Upper lobe of left lung (tissue), 6 donors: ENCODE measurements at regions not wholly inside any gene's neighbourhood (a gene's known extent, or its start where the extent isn't known, plus 50 kb on each side); places are given as distances from the start of the nearest gene placed in this dataset.

Experiments
- ATAC-seq, 2 donors: fragments of 200-7000 bp; cut with Tn5 transposase; one replicate each; pipeline ENCODE4 v1.9.1; 2022; ENCODE audit warnings: mild to moderate bottlenecking in 2 of 2, moderate library complexity in 2 of 2; ENCODE audit not compliant: low FRiP score in 2 of 2
- DNase-seq, 2 donors: peaks; one replicate each; pipeline ENCODE4 v3.0.0-alpha.2; 2019 to 2020
- H3K27ac ChIP-seq, 4 donors: fragments of 200-600 bp; sonication (generic); one replicate each; pipeline ENCODE4 v1.5.1; 2016 to 2019
- H3K27me3 ChIP-seq, 4 donors: fragments of 200-600 bp; sonication (generic); one replicate each; pipeline ENCODE4 v1.5.1; 2017 to 2019
- H3K36me3 ChIP-seq, 4 donors: fragments of 200-600 bp; sonication (generic); one replicate each; pipeline ENCODE4 v1.5.1; 2016 to 2019
- H3K4me1 ChIP-seq, 4 donors: fragments of 200-600 bp; sonication (generic); one replicate each; pipeline ENCODE4 v1.5.1; 2018 to 2019
- H3K4me3 ChIP-seq, 4 donors: fragments of 200-600 bp; sonication (generic); one replicate each; pipeline ENCODE4 v1.5.1; 2017 to 2019; ENCODE audit warnings: mild to moderate bottlenecking in 2 of 4, moderate library complexity in 1 of 4
- H3K9me3 ChIP-seq, 4 donors: fragments of 200-600 bp; sonication (generic); one replicate each; pipeline ENCODE4 v1.5.1; 2018 to 2019
- CTCF ChIP-seq, 6 experiments: fragments of 450-650 bp in 4 of 6; fragments of 200-600 bp in 2 of 6; sonication (generic) in 2 of 6; IDR thresholded peaks; one replicate each; pipeline ENCODE4 v1.5.1; 2016 to 2019; ENCODE audit warnings: antibody characterized with exemption in 6 of 6
- EP300 ChIP-seq, 4 donors: sonication (generic); formaldehyde crosslinking; IDR thresholded peaks; one replicate each; pipeline ENCODE4 v1.5.1; 2017; ENCODE audit warnings: antibody characterized with exemption in 4 of 4, control low read depth in 2 of 4
- POLR2A ChIP-seq, 4 donors: fragments of 450-650 bp; IDR thresholded peaks; one replicate each; pipeline ENCODE4 v1.5.1; 2016 to 2017; ENCODE audit warnings: antibody characterized with exemption in 4 of 4, mild to moderate bottlenecking in 2 of 4
- POLR2AphosphoS5 ChIP-seq, 2 donors: sonication (generic); formaldehyde crosslinking; IDR thresholded peaks; one replicate each; pipeline ENCODE4 v1.5.1; 2017; ENCODE audit warnings: antibody characterized with exemption in 2 of 2
- WGBS, 2 donors: methylation state at CpG; one replicate each; pipeline ENCODE4 v1.1.5; 2017 to 2018; 5-methylcytosine and 5-hydroxymethylcytosine counted together
- donor health status: DM: no; HTN: no; CAD: no; lungs with moderate emphysema.
- donor health status: DM: no; HTN: yes; CAD: no; lungs with severe emphysema.

- no peaks in the 10 kb centered on the region for H3K9me3 ChIP-seq
- no peak overlapping the region for H3K27ac ChIP-seq
- TF ChIP-seq POLR2AphosphoS5 (IDR thresholded peaks at IDR 0.05) (no peak), EP300 (IDR thresholded peaks at IDR 0.05) (no peak), CTCF (IDR thresholded peaks at IDR 0.05) (no peak), POLR2A (IDR thresholded peaks at IDR 0.05) (no peak)
- 70 to 75% methylated on average over 5 of the region's 5 CpGs for WGBS, 2 donors
- H3K4me1 ChIP-seq, result no peaks in the 10 kb centered on the region
- H3K27me3 ChIP-seq, result no peaks in the 10 kb centered on the region
- no peaks in the 10 kb centered on the region for H3K36me3 ChIP-seq
- ATAC-seq (peak in 1 of 2 donors; percentile 70), DNase-seq (no peak)
- H3K4me3 ChIP-seq, result no peak overlapping the region
Measured at GRCh38 chr15:81852411-81853149, 193.2 kb downstream of the MEX3B start.

DNA sequence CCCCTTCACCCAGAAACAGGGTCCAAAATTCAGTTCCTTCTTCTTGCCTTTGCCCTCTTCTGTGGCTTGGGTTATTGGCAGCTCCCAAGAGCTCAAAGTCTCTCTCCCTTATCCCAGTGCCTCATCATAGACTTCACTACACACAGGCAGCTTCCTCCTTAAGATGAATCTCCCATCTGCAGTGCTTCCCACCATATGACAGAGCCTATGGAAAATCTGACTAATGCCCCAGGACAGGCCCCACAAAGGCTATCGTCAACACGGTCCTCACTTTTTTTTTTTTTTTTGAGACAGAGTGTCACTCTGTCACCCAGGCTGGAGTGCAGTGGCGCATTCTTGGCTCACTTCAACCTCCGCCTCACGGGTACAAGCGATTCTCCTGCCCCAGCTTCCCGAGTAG, 194.1 kb downstream of the MEX3B start:
- no peak overlapping the region for H3K27ac ChIP-seq
- no peak for TF ChIP-seq EP300 (IDR thresholded peaks at IDR 0.05)
- no peak for TF ChIP-seq POLR2AphosphoS5 (IDR thresholded peaks at IDR 0.05)
- no peak for TF ChIP-seq POLR2A (IDR thresholded peaks at IDR 0.05)
- TF ChIP-seq CTCF (IDR thresholded peaks at IDR 0.05), result no peak
- H3K27me3 ChIP-seq, result no peaks in the 10 kb centered on the region
- no peak overlapping the region for H3K4me3 ChIP-seq
- ATAC-seq, result no peak
- DNase-seq, result no peak
- no peaks in the 10 kb centered on the region for H3K4me1 ChIP-seq
- no peaks in the 10 kb centered on the region for H3K36me3 ChIP-seq
- no peaks in the 10 kb centered on the region for H3K9me3 ChIP-seq
- 77 to 78% methylated on average over 7 of the region's 7 CpGs for whole genome bisulfite sequencing, 2 donors

GRCh38 chr15:81851325-81851724, 194.5 kb downstream of the MEX3B start:
- H3K36me3 ChIP-seq, result no peaks in the 10 kb centered on the region
- 80 to 85% methylated on average over 10 of the region's 10 CpGs for WGBS, 2 donors
- TF ChIP-seq POLR2A (IDR thresholded peaks at IDR 0.05), result no peak
- TF ChIP-seq EP300 (IDR thresholded peaks at IDR 0.05), result no peak
- TF ChIP-seq CTCF (IDR thresholded peaks at IDR 0.05), result no peak
- no peak for TF ChIP-seq POLR2AphosphoS5 (IDR thresholded peaks at IDR 0.05)
- no peak overlapping the region for H3K27ac ChIP-seq
- no peak overlapping the region for H3K4me3 ChIP-seq
- no peaks in the 10 kb centered on the region for H3K27me3 ChIP-seq
- ATAC-seq (no peak), DNase-seq (no peak)
- H3K4me1 ChIP-seq, result no peaks in the 10 kb centered on the region
- no peaks in the 10 kb centered on the region for H3K9me3 ChIP-seq

DNA sequence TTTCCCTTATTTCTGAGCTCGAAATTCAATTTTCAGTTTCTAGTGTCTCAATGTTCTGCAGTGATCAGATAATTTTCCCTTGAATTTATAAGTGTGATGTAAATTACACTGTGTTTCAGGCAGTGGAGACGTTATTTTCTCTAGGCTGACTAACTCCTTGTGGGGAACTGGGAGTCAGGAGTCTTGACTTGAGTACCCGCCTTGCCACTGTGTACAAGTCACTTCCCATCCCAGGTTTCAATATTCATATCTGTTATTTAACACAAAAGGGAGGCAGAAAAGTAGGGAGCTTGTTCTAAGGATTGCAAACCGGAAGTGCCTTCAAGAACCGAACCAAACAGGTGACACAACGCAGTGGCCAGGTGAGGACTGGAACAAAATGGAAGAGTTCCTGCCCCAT, 196.5 kb downstream of the MEX3B start:
- ATAC-seq (no peak), DNase-seq (no peak)
- no peaks in the 10 kb centered on the region for H3K9me3 ChIP-seq
- 78% methylated on average over 6 of the region's 6 CpGs for WGBS, 2 donors
- no peak overlapping the region for H3K27ac ChIP-seq
- H3K4me3 ChIP-seq, result no peak overlapping the region
- no peaks in the 10 kb centered on the region for H3K4me1 ChIP-seq
- no peaks in the 10 kb centered on the region for H3K36me3 ChIP-seq
- no peak for TF ChIP-seq POLR2A (IDR thresholded peaks at IDR 0.05)
- TF ChIP-seq POLR2AphosphoS5 (IDR thresholded peaks at IDR 0.05), result no peak
- TF ChIP-seq EP300 (IDR thresholded peaks at IDR 0.05), result no peak
- TF ChIP-seq CTCF (IDR thresholded peaks at IDR 0.05), result no peak
- H3K27me3 ChIP-seq, result no peaks in the 10 kb centered on the region

DNA sequence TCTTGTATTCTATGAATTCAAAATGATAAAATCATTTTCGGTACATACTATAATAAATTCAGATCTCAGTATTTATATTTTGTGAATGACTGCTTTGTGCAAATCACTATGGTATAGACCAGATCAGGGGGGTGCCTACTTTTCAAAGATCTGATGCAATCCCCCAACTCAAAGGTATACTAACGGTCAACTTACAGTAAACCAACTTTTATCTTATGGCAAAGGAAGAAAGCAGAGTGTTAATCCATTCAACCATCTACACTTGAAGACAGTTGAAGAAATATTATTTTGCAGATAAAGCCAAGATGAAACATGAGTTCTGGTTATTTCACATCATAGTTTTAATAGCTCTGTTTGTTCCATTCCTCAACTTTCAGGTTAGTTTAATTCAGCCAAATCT, 197.1 kb downstream of the MEX3B start:
- ATAC-seq, result no peak
- Histone ChIP-seq H3K9me3 (no peaks in the 10 kb centered on the region), H3K4me3 (no peak overlapping the region), H3K4me1 (no peaks in the 10 kb centered on the region), H3K27ac (no peak overlapping the region), H3K27me3 (no peaks in the 10 kb centered on the region), H3K36me3 (no peaks in the 10 kb centered on the region)
- WGBS, 2 donors, result 82 to 95% methylated on average over 2 of the region's 2 CpGs
- DNase-seq, result no peak
- no peak for TF ChIP-seq POLR2A (IDR thresholded peaks at IDR 0.05)
- no peak for TF ChIP-seq POLR2AphosphoS5 (IDR thresholded peaks at IDR 0.05)
- no peak for TF ChIP-seq CTCF (IDR thresholded peaks at IDR 0.05)
- TF ChIP-seq EP300 (IDR thresholded peaks at IDR 0.05), result no peak
